Heart right ventricle (tissue), 16 donors: ENCODE measurements at regions not wholly inside any gene's neighbourhood (a gene's known extent, or its start where the extent isn't known, plus 50 kb on each side); places are given as distances from the start of the nearest gene placed in this dataset.
A peak's percentile ranks its signal among the peaks of the same experiment; 100 is the strongest.

ENCODE experiments used
- ATAC-seq, 8 donors: fragments of 200-7000 bp; cut with Tn5 transposase; one replicate each; pipeline ENCODE4 v1.9.1; 2020; ENCODE audit warnings: mild to moderate bottlenecking in 8 of 8, moderate library complexity in 8 of 8, moderate number of reproducible peaks in 1 of 8
- DNase-seq, 2 donors: peaks; one replicate each; pipeline ENCODE4 v3.0.0-alpha.2; 2020
- H3K27ac ChIP-seq, 10 donors: fragments of 200-600 bp; sonication (generic) in 2 of 10; one replicate each; pipeline versions ENCODE4 v1.5.0 to v1.8.0; 2020 to 2022; ENCODE audit warnings: mild to moderate bottlenecking in 3 of 10
- H3K27me3 ChIP-seq, 7 donors: fragments of 200-600 bp; one replicate each; pipeline ENCODE4 v1.8.0; 2021 to 2022; ENCODE audit warnings: mild to moderate bottlenecking in 2 of 7
- H3K36me3 ChIP-seq, 9 donors: fragments of 200-600 bp; sonication (generic) in 1 of 9; one replicate each; pipeline versions ENCODE4 v1.5.0 to v1.8.0; 2020 to 2022; ENCODE audit warnings: mild to moderate bottlenecking in 2 of 9
- H3K4me1 ChIP-seq, 9 donors: fragments of 200-600 bp; sonication (generic) in 1 of 9; one replicate each; pipeline versions ENCODE4 v1.5.0 to v1.8.0; 2020 to 2022; ENCODE audit warnings: mild to moderate bottlenecking in 4 of 9
- H3K4me3 ChIP-seq, 10 donors: fragments of 200-600 bp; sonication (generic) in 2 of 10; one replicate each; pipeline versions ENCODE4 v1.5.0 to v1.8.0; 2020 to 2022; ENCODE audit warnings: mild to moderate bottlenecking in 7 of 10, moderate library complexity in 2 of 10
- H3K9me3 ChIP-seq, 11 donors: fragments of 200-600 bp in 10 of 11; sonication (generic) in 2 of 11; one replicate each; pipeline versions ENCODE4 v1.5.0 to v1.8.0; 2013 to 2022; ENCODE audit warnings: mild to moderate bottlenecking in 2 of 11, control low read depth in 1 of 11, moderate library complexity in 1 of 11
- CTCF ChIP-seq, 9 donors: fragments of 200-600 bp; sonication (generic) in 2 of 9; IDR thresholded peaks; one replicate each; pipeline versions ENCODE4 v1.5.0 to v1.8.0; 2021 to 2022; ENCODE audit warnings: antibody characterized with exemption in 9 of 9, mild to moderate bottlenecking in 5 of 9, moderate library complexity in 1 of 9
- WGBS, 2 donors: extraction: QIAGEN DNeasy Blood & Tissue Kit; methylation state at CpG; one replicate each; pipeline ENCODE4 v1.1.7; 2013; ENCODE audit warnings: inconsistent platforms in 1 of 2; 5-methylcytosine and 5-hydroxymethylcytosine counted together
- intact Hi-C, 10 donors: fragments of 100-400 bp; cut with DNase I; formaldehyde crosslinking; loops; one replicate each; pipeline versions ENCODE4 v1.11.1 to v1.14.2; 2022
- donor health status: Arrhythmogenic right ventricular cardiomyopathy.
- donor health status: ischemic (EF 13 %, LVEDD 7.1; RV severe dilation, severe dysfunction).
- donor health status: healthy with polysubstance abuse.
- donor health status: DM: no; HTN: yes; CAD: no.
- donor health status: DM: no; HTN: no; CAD: no.
- donor health status: ischemic (EF 25% LVEDD 6.9; RV normal size, moderate dysfunction).
- donor health status: ischemic (EF 25% LVEDD 5.7; RV mildly dilated, moderate dysfunction).
- donor health status: healthy.
- donor health status: DM: yes; HTN: yes; CAD: no.
- donor health status: Ischemic cardiomyopathy.
- donor health status: ischemic (EF 35%, LVEDD 5.7; RV mildly dilated, moderate dysfunction).
- donor health status: nonischemic (EF 11% LVEDD 7.7; RV severe dilation, severe dysfunction).
- donor health status: DM: yes; HTN: yes; CAD: no.
- donor health status: PGD.
- donor health status: ischemic (EF 29% LVEDD 5.4; RV normal size, mild dysfunction).
- donor health status: nonischemic (EF 23%, LVEDD 6.1; RV moderate dilation, normal function).

- Histone ChIP-seq H3K4me1 (peaks cover 7 to 34% (median 13%) of the 10 kb centered on the region in 9 donors), H3K9me3 (peaks cover 0 to 6% (median 0%) of the 10 kb centered on the region in 11 donors), H3K4me3 (peak overlapping the region; percentile 10 to 59 (median 46)), H3K27ac (peak overlapping the region in 2 of 10 donors; percentile 37 to 42), H3K36me3 (no peaks in the 10 kb centered on the region), H3K27me3 (peaks cover 0 to 17% (median 4%) of the 10 kb centered on the region in 7 donors)
- WGBS, 2 donors, result 10 to 13% methylated on average over 43 to 61 of the region's 61 CpGs
- no peak for TF ChIP-seq CTCF (IDR thresholded peaks at IDR 0.05)
- DNase-seq (peak in 1 of 2 donors; percentile 46), ATAC-seq (peak; percentile 13 to 60 (median 56))
- intact Hi-C loops, result no loop called here
These were observed 141.5 kb upstream of the PDE10A start for GRCh38 chr6:165804331-165805066.

- Histone ChIP-seq H3K4me3 (no peak overlapping the region), H3K27ac (peak overlapping the region in 6 of 10 donors; percentile 6 to 53 (median 34)), H3K9me3 (no peaks in the 10 kb centered on the region), H3K4me1 (peaks cover 12 to 40% (median 18%) of the 10 kb centered on the region in 9 donors), H3K27me3 (peaks cover 0 to 6% (median 4%) of the 10 kb centered on the region in 7 donors), H3K36me3 (no peaks in the 10 kb centered on the region)
- 65 to 78% methylated on average over 10 of the region's 10 CpGs for WGBS, 2 donors
- DNase-seq (no peak), ATAC-seq (peak in 6 of 8 donors; percentile 24 to 66 (median 46))
- TF ChIP-seq CTCF (IDR thresholded peaks at IDR 0.05), result no peak
- intact Hi-C loops, result no loop called here
These were observed 137.3 kb upstream of the PDE10A start for GRCh38 chr6:165800337-165800736.

GRCh38 chr6:165799391-165800153 is 136.5 kb upstream of the PDE10A start:
- 47 to 55% methylated on average over 8 of the region's 8 CpGs for WGBS, 2 donors
- no peaks in the 10 kb centered on the region for H3K9me3 ChIP-seq
- TF ChIP-seq CTCF (IDR thresholded peaks at IDR 0.05), result no peak

GRCh38 chr6:165798991-165799390 is 135.9 kb upstream of the PDE10A start:
- H3K4me1 ChIP-seq, result peaks cover 12 to 29% (median 18%) of the 10 kb centered on the region in 9 donors
- no peak overlapping the region for H3K4me3 ChIP-seq
- no peak for TF ChIP-seq CTCF (IDR thresholded peaks at IDR 0.05)
- no peak for DNase-seq
- no peaks in the 10 kb centered on the region for H3K36me3 ChIP-seq
- intact Hi-C loops, result no loop called here
- peak in 2 of 8 donors; percentile 34 to 48 for ATAC-seq
- H3K9me3 ChIP-seq, result no peaks in the 10 kb centered on the region
- WGBS, 2 donors, result 57 to 81% methylated on average over 4 of the region's 4 CpGs
- peak overlapping the region in 3 of 10 donors; percentile 6 to 53 (median 20) for H3K27ac ChIP-seq
- H3K27me3 ChIP-seq, result no peaks in the 10 kb centered on the region

More at GRCh38 chr6:165799391-165800153, 136.5 kb upstream of the PDE10A start:
- no peaks in the 10 kb centered on the region for H3K27me3 ChIP-seq
- peaks cover 12 to 33% (median 18%) of the 10 kb centered on the region in 9 donors for H3K4me1 ChIP-seq
- intact Hi-C loops, result no loop called here
- peak in 7 of 8 donors; percentile 63 to 88 (median 72) for ATAC-seq
- peak overlapping the region in 6 of 10 donors; percentile 6 to 53 (median 34) for H3K27ac ChIP-seq
- H3K4me3 ChIP-seq, result no peak overlapping the region
- DNase-seq, result peak; percentile 25 to 67
- no peaks in the 10 kb centered on the region for H3K36me3 ChIP-seq
